ENCODE measurements at regions not wholly inside any gene's neighbourhood (a gene's known extent, or its start where the extent isn't known, plus 50 kb on each side); places are given as distances from the start of the nearest gene placed in this dataset.

DNA sequence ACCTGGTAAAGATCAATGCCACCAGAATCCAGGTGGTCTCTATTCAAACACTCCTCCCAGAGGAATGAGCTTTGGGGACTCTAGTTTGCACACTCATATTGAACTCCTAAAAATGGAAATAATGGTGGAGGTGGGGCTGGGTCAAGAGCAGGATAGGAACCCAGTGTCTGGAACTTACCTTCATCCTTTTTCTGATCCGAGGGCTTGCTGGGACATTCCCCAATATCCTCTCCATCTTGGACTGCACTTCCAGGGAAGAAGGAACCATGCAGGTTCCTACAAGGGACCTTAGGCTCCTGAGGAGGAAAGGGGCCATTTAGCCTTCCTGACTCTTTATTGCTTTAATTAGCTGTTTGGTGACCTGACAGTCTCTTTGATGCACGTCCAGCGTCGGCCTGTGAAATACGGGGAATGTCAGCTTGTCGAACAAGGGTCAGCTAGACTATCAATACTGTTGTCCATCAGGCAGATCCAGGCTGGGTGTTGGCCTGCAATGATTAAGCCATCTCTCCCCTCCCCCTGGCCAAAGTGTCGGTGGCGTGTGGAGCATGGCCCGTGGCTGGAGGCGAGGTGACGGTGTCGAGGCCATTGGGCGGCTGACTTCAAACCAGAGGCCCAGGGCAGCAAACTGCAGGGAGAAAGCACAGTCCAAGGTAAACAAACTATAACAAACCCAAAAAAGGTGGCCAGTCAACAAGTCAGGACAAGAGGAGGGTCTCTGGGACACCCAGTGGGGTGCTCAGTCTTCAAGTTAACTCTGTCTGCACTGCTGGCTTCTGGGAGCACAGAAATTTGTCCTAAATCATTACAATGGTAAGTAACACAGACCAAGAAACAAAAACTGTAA is 405.2 kb upstream of the TBX3 start:
- DNase-seq (ENCODE audit: low read depth, low spot score): no peak

DNA sequence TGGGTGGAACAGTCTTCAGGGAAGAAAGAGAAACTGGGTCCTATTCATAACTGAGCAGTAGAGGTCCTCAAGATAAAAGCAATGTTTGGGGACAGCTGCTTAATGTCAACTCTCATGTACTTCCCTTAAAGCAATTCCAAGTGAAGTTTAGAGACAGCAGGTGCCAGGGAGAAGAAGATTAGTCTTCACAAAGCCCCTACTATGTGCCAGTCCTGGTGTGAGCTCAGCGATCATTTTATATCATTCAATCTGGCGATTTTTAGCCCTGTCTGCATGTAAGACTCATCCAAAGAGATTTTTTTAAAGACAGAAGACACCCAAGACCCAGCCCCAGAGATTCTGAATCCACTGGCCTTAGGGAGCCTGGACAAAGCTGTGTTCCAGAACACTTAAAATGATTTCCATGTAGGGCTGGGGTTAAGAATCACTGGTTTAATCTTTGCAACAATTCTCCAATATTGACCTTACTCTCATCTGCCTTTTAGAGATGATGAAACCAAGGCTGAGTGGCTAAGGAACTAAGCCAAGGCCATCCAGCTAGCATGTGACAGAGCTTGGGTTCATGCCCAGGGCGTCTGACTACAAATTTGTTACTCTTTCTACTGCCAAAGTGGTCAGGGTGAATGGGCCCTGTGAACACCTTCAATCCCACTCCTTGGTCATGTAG is 404.5 kb upstream of the TBX3 start:
- no peak for DNase-seq (ENCODE audit: low read depth, low spot score)

DNA sequence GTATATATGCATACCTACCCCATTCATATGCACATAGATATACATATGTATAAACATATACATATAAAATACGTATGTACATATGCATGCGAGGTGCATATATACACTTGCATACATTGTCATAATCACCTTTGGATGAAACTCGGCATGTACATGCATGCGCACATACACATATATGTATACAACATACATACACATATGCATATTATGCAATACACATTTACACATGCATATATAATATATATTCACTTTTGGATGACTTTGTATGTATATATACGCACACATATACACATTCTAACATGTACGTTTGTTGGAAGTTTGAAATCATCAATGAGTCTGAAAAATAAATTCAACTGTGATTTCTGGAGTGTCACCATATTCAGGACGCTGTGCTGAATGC is 401.6 kb upstream of the TBX3 start:
- DNase-seq (ENCODE audit: low read depth, low spot score): no peak

DNA sequence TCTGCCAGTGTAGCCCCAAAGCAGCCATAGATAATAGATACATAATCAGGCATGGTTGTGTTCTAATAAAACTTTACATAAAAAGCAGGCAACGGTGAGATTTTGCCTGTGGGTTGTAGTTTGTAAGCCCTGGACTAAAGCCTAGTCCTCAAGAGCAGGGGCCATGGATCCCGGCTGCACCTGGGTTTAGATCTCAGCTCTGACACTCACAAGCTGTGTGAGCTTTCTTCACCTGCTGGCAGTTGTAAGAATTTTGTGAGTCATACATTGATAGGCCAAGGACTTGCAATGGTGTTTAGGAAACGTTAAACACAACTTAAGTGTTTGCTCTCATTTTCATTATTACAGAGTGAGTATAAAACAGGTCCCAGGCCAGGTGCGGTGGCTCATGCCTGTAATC is 395.8 kb upstream of the TBX3 start:
- DNase-seq (ENCODE audit: low read depth, low spot score): no peak

DNA sequence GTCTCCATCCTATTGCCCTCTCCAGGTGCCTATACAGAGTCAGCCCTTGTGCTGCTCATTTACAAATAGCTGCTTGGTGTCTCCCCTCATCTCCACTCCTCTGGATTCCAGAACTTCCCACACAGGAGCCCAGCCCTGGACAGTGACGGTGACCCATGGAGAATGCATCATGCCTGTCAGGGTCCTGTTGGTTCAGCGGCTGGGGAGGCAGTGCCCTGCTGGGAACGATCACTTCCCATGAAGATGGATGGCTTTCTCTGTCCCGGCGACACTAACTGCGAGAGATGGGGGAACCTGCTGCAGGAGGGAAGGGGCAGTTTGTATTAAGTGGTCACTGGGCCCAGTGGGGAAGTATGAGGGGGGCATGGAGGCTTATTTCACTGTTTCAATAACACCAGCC is 395.0 kb upstream of the TBX3 start:
- DNase-seq (ENCODE audit: low read depth, low spot score): no peak

DNA sequence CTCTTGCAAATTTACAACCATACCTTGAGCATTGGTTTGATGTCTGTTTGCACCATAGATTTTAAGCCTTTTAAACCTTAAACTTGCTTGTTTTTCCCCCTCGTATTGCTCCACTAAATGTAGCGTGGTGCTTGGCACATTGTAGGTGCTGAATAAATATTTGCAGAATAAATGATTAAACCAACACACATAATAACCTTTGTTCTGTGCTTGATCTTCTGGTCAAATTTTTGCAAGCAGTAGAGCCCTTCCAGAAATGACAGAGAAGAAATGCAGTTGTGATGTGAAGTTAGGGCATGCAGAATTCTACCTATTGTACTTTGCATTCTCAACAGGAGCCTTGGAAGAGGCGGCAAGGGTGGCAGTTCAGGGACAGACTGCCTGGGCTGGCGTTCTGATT is 394.4 kb upstream of the TBX3 start:
- DNase-seq (ENCODE audit: low read depth, low spot score): no peak

DNA sequence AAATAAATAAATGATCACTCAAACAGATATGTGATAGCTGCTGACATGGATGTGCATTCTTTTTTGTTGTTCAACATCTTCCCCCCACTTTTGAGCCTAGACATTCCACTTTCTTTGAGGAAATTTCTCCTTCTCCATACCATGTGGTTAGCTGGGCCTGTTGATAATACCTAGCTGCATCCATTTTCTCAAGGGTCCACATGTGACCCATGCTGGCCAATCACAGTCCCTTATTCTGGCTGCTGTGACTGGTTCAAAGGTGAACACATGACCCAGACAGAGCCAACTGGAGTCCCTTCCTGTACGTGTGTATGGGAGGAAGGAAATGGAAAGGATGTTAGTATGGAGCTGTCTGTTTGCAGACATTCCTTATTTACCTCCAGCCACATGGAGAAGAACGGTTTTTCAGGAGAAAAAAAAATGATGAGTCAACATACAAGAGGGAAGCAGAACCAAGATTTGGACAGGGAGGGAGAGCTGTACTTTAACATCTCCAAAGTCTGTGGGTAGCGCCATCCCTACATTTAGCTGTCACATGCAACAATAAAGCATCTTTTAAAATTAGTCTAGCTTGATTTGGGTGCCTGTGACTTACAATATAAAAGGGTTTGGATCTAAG is 391.7 kb upstream of the TBX3 start:
- no peak for DNase-seq (ENCODE audit: low read depth, low spot score)

DNA sequence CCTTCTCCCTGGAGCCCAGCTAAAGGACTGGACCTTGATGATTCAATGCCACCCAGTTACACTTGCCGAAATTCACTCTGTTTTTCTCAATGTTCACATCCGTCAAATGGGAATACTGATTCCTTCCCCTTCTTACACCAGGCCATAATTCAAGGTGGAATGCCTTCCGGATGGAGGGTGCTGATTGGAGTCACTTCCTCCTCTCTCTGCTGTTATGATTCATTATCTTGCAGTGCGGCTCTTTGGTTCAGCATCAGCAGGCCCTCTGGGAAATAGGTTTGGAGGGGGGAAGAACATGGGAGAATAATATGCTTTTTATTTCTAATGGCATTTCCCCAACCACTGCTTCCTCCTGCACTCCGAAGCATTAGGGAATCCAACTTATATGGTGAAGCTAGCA is 390.6 kb upstream of the TBX3 start:
- no peak for DNase-seq (ENCODE audit: low read depth, low spot score)

DNA sequence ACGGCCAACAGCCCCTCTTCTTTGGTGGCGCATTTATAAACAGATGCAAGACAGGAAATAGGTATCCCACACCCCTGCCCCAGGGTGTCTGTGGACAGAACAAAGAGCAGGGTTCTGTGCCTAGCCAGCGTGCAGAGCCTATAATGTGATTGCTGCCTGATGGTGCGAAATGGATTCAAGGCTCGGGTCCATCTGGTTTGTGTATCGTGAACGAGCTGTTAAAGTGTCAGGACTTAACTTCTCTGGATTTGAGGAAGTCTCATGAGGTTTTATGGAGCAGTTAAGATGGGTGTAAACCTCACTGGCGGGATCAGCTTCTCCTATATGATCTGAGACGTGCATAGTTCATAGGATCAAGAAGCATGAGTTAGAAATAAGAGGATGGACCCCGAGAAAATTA is 388.7 kb upstream of the TBX3 start:
- no peak for DNase-seq (ENCODE audit: low read depth, low spot score)

DNA sequence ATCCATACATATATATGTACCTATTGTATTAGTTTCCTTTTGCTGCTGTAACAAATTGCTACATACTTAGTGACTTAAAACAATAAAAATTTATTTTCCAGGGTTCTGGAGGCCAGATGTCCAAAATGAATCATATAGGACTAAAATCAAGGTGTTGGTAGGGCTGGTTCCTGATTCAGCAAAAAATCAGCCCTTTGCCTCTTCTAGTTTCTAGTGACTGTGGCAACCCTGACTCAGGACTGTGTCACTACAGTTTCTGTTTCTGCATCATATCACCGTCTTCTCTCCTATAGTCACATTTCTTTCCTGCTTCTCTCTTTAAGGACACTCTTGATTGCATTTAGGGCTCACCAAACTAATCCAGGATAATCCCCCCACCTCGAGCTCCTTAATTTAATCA is 386.3 kb upstream of the TBX3 start:
- DNase-seq (ENCODE audit: low read depth, low spot score): no peak

DNA sequence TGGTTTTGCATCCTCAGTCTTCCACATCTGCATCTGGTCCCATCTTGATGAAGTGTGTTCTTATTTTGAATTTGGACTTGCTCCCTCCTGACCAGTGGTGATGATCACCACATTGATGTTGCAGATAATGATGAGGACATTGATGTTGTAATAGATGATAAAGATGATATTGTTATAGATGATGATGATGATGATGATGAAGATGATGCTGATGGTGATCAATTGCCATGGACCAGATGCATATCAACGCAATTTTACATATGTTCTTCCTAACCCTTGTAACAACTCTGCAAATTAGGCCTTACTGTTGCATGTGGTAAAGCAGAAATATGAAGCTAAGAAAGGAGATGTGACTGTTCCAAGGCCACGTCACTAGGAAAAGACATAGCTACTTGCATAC is 380.3 kb upstream of the TBX3 start:
- DNase-seq (ENCODE audit: low read depth, low spot score): no peak

DNA sequence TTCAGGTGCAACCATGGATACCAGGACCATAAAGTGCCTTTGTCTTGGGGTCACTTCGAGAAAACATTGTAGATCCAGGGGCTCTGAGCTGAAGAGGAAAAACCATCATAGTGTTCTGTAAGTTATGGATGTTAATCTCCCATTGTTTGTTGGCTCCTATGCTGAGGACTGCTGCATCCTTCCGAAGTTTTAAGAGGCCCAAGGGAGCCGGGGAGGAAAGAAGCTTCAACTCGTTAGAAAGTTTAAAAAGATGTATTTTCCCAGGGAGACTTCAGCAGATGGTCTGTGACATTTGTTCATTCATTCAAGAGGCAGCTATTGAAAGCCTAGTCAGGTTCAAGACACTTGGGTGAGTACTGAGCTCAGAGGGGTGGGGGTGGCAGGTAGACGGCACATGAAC is 378.8 kb upstream of the TBX3 start:
- DNase-seq (ENCODE audit: low read depth, low spot score): no peak

DNA sequence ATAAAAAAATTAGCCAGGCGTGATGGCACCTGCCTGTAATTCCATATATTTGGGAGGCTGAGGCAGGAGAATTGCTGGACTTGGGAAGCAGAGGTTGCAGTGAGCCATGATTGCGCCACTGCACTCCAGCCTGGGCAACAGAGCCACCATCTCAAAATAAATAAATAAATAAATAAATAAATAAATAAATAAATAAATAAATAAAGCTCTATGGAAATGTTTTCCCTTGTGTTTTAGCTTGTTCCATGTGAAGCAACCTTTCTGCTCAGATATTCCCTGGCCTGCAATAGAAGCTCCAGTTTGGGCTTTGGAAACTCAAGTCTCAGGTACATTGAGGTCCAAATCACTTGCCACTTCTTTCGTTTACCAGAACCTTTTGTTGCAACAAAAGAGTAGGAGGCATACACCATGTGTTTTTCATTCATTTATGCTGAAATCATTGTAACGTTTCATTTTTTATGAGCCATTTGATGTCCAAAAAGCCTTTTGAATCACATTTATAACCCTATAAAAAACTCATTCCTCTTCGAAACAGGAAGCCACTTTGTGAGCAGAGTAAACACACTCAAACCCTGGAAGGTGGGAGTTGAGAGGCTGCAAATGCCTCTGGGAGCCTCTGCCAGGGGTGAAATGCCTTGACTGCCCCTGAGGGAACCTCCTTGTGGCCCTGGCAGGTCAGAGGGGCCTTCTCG is 376.6 kb upstream of the TBX3 start:
- DNase-seq (ENCODE audit: low read depth, low spot score): no peak

DNA sequence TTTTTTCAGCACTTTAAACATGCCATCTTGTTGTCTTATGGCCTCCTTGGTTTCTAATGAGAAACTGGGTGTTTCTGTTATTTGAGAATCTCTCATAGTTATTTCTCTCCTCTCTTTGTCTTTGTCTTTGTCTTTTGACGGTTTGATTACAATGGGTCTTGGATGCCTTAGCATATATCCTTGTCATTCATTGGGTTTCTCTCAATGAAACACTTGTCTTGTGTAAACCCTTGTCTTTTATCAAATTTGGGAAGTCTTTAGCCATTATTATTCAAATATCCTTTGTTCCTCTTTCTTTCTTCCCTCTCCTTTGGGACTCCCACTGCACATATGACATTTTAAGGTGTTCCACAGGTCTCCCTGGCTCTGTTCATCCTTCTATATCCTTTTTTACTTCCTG is 373.5 kb upstream of the TBX3 start:
- DNase-seq (ENCODE audit: low read depth, low spot score): no peak

DNA sequence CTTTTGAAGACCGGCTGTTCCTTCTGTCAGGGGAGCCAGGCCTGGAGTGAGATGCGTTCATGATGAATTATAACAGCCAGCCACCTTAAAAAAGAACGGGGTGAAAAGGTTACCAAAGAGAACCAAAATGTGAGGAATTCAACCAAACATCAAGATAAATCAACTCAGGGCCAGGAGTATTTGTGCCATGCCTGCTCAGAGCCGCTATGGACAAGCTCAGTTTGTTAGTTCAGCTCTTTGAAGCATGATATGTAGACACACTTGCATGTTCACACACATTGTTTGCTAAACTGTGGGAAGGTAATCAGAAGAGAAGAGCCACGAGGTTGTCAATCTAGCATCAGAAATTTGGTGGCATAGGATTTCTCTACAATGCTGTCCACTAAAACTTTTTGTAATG is 367.4 kb upstream of the TBX3 start:
- no peak for DNase-seq (ENCODE audit: low read depth, low spot score)

DNA sequence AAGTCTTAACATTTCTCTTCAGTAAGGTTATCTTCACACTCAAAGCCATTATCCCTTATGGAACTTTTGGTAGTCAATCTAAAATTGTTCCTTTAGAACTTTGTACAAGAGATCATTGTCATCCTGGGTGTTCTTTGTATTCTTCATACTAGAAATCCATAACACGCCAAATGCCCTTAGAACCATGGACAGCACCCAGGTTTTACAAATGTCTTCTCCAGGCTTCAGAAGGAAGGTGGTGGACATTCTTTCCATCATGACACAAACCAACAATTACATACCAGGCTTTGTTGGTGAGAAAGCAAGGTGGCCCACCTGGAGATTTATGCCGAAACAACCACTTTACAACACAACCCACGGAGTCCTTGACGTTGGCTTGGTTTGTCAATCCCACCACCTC is 365.6 kb upstream of the TBX3 start:
- no peak for DNase-seq (ENCODE audit: low read depth, low spot score)

DNA sequence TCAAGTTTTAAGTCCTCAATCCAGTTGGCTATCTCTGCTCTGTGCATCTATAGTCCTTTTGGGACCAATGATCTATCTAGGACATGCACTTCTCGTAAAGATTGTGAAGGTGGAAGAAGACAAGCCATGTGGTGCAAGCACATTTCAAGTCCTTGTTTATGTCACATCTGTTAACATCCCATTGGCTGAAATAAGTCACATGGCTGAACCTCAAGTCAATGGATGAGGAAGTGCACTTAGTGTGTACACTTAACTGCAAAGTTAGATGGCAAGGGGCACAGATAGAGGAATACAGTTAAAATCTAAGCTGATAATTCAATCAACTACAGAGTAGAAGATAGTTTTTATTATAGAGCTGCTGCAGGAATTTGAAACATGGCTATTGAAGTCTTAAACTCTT is 362.8 kb upstream of the TBX3 start:
- no peak for DNase-seq (ENCODE audit: low read depth, low spot score)

DNA sequence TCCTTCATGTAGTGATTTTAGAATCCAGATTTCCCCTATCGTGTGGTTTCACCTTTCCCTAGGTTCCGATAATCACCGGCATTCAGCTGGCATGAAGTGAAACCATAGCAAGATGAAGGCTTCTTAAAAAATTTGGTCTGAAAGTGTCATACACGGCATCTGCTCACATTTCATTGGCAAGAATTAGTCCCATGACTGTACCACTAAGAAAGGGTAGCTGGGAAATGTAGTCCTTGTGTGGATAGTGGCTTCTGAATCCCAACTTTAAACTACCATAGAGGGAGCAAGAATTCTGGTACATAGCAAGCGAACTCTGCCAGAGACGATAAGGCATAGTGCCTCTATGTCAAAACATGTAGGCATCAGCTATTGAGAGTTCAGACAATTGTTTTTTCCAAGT is 360.1 kb upstream of the TBX3 start:
- no peak for DNase-seq (ENCODE audit: low read depth, low spot score)

DNA sequence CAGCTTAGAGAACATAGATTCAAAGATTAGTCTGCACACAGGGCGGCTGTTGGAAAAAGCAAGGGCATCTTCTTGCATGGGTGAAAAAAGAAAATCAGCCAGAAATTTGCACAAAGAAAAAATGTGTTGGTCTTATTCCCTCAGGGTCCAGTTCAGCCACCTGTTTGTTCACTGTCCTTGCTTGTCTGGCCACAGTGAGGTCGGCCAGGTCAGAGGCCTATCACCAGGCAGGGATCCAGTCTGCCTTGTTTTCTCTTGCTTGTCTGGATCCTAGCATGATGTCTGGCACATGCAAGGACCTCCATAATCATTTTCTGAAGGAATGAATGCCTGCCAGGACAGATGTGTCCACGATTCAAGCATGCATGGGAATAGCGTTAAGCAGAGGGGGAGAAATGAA is 359.1 kb upstream of the TBX3 start:
- DNase-seq (ENCODE audit: low read depth, low spot score): no peak

DNA sequence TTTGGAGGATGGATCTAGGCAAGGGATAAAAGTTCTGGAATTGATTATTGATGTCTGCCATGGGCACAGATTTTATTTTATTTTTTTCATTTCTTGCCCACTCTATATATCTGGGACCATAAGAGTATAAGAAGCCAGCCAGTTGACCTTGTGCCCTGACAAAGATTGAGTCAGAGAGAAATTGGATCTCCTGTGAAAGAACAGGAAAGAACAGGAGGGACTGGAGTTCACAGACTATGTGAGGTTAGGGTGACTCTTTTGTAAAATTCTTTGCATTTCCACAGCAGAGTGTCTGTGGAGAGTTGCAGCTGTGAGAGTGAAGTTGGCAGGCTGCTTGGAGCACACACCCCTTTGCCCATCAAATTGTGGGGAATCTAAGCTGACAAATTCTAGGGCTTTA is 358.4 kb upstream of the TBX3 start:
- no peak for DNase-seq (ENCODE audit: low read depth, low spot score)

DNA sequence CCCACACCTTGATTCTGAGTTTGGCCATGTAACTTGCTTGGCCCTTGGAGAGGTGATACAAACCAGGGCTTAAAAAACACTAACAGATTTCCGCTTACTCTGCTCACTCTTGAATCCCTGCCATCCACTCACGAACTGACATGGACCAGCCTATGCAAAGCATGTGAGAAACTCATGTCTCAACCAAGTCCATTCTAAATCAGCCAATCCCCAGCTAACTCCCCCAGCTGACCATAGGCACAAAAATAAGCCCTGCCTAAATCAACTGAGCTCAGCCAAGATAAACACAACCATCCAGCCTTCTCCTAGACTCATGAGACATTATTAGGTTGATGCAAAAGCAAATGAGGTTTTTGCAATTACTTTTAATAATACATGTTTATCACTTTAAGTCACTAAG is 353.9 kb upstream of the TBX3 start:
- DNase-seq (ENCODE audit: low read depth, low spot score): no peak

DNA sequence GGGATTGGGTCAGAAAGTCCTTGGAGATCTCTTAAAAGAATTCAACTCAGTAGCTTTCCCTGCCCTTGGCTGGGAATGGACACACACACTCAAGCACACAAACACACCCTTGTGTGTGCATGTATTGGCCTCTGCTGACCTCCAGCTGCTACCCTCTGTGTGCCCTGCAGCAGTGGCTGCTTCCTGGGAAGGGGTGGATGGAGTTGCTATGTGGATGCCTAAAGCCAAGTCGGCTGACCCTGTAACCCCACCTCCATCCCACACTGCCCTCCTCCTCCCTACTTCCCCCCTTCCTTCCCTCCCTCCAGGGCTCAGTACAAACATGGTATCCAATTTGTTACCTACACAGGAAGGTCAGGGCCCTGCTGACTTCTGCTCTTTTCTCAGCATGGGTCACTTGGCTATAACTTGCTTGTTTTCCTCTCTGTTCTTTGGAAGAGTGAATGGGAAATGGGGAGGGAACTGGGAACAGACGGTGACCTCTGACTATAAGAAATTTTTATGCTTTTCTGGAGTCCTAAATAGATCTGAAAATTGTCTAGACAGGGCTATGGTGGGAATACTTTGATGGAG is 351.6 kb upstream of the TBX3 start:
- DNase-seq (ENCODE audit: low read depth, low spot score): no peak
